Stimulated activated CD8-positive, alpha-beta memory T cell treated with anti-CD3 and anti-CD28 coated beads, Interleukin-4, amount 100 ng/mL, for 24 hours (primary cell): ENCODE measurements at regions not wholly inside any gene's neighbourhood (a gene's known extent, or its start where the extent isn't known, plus 50 kb on each side); places are given as distances from the start of the nearest gene placed in this dataset.
"Not testable (repeated sequence)": the region's sequence is repeated elsewhere in the genome, so short reads cannot be mapped to it uniquely, and the experiment has no call there.

Source experiments
- DNase-seq: peaks from one replicate; pipeline ENCODE4 v3.0.0-alpha.2; 2020; ENCODE audit warnings: low read depth

DNA sequence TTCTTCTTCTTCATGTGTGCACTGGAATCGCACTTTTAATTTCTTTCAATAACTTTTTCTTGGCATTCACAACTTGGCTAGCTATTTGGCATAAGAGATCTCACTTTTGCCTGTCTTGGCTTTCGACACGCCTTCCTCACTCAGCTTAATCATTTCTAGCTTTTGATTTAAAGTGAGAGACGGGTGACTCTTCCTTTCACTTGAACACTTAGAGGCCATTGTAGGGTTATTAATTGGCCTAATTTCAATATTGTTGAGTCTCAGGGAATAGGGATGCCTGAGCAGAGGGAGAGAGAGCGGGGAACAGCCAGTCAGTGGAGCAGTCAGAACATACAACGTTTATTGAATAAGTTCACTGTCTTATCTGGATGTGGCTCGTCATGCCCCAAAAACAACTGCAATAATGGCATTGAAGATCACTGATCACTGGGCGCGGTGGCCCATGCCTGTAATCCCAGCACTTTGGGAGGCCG lies 200.3 kb downstream of the SEC14L1 start:
- DNase-seq = no peak

DNA sequence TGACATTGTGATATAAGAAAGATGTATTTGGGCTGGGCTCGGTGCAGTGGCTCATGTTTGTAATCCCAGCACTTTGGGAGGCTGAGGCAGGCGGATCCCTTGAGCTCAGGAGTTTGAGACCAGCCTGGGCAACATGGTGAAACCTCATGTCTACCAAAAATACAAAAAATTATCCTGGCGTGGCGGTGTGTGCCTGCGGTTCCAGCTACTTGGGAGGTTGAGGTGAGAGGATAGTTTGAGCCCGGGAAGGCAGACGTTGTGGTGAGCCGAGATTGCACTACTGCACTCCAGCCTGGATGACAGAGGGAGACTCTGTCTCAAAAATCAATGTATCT lies 201.9 kb downstream of the SEC14L1 start:
- not testable (repeated sequence) for DNase-seq

DNA sequence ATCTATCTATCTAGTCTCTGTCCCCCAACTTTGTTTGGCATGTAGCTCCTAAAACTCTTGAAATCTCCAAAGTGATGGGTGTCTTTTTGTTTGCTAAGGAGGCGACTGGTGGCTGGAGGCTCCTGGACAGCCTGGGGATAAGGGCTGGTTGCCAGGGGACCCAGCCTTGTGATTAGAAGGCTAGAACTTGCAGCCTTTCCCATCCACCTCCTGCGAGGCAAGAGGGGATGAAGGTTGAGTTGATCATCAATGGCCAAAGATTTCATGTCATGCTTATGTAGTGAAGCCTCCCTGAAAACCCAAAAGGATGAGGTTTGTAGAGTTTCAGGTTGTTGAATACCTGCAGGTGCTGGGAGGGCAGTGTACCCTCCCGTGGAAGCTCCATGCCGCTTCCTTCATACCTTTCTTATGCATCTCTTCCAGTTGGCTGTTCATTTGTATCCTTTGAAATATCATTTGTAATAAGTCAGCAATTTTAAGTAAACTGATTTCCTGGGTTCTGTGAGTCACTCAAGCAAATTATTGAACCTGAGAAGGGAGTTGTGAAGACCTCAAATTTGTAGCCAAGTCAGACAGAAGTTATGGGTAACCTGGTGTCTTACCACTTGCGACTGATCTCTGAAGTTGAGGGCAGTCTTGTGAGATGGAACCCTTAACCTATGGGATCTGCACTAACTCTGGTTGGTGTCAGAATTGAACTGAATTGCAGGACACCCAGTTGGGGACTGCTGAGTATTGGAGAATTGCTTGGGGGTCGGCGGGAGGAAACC lies 202.4 kb downstream of the SEC14L1 start:
- DNase-seq = no peak

DNA sequence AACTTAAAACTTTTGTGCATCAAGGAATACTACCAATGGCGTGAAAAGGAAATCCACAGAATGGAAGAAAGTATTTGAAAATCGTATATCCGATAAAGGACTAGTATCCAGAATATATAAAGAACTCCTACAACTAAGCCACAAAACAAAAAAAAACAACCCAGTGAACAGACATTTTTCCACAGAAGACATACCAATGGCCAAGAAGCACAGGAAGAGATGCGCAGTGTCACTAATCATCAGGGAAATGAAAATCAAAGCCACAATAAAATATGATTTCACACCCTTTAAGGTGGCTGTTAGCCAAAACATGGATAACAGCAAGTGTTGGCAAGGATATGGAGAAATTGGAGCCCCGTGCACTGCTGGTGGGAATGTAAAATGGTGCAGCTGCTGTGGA lies 203.3 kb downstream of the SEC14L1 start:
- no peak for DNase-seq

DNA sequence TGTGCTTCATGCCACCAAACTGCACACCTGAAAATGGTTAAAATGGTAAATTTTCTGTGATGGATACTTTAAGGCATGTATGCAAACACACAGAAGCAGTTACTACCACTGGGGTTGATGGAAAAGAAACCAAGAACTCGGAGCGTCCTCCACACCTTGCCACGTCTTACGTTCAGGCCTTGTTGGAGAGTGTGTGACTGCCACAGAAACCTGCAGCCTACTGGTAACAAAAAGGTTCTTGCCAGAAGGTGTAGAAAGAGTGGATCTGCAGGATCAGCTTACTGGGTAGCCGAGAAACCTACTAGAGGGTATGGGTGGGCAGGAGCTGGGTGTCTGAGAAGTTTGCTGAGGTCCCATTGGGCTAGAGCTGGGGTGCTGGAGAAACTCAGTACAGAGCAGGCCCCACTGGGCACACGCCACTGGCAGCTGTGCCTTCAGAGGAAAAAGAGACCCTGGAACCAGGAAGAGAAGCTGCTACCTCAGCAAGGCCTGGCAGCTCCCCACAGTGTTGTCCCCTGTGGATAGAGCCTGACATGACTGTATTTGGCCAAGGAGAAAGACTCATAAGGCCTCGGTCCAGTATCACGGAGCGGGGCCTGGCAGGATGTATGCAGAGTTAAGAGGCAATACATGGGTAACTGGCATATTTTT lies 204.6 kb downstream of the SEC14L1 start:
- no peak for DNase-seq

DNA sequence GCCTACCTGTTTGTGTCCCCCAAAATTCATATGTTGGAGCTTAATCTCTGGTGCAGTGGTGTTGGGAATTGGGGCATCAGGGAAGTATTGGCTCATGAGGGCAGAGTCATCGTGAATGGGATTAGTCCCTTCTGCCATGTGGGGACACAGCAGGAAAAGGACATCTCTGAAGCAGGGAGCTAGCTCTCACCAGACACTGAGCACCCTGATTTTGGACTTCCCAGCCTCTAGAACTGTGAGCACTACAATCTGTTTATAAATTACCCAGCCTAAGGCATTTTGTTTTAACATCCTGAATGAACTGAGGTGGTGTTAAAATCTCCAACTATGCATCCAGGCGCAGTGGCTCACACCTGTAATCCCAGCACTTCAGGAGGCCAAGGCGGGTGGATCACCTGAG lies 206.0 kb downstream of the SEC14L1 start:
- DNase-seq = no peak

DNA sequence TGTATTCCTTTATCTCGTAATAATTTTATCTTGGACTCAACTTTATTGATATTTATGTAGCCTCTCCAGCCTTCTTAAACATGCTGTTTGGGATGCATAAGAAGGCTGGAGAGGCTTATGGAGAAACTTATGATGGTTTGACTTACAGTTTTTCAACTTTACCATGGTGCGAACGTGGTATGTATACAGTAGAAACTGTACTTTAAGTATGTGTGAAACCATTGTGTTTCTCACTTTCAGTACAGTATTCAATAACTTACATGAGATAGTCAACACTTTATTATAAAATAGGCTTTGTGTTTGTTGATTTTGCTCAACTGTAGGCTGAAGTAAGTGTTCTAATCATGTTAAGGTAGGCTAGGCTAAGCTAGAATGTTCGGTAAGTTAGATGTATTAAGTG lies 206.8 kb downstream of the SEC14L1 start:
- no peak for DNase-seq

DNA sequence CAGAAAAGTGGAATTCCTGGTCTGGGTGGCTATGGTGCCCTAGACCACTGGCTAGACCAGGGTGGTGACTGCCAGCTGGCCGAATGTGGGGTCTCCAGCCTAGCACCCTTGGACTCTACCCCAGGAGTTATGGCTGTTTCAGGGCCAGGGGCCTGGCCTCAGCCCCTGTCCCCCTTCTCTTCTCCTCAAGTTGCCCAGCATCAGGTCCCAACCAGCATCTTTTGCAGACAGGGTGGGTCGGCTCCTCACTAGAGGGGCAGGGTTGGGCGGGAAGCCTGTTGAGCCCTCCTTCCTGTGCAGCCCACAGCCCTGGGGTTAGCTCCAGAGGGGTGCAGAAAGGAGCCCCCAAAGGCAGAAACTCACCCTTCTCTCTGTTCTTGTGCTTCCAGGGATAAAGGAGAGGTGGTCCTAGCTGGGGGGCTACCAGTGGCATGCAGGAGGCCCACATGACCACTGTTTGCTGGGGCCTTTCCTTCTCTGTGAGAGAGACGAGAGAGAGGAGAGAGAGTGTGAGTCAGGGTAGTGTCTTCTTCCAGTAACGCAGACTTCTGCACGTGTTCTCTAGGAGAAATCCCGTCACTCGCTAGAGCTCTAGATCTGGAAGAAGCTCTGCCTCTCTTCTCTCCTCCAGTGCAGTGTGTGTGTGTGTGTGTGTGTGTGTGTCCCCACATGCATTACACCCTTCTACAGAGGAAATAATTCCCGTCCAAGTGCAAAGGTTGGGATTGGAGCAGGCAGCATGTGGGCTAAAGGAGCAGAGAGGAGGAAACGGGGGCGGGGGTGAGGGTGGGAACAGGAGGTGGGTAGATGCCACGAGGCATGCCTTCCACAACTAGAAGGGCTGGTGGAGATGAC lies 209.4 kb downstream of the SEC14L1 start:
- DNase-seq = no peak

DNA sequence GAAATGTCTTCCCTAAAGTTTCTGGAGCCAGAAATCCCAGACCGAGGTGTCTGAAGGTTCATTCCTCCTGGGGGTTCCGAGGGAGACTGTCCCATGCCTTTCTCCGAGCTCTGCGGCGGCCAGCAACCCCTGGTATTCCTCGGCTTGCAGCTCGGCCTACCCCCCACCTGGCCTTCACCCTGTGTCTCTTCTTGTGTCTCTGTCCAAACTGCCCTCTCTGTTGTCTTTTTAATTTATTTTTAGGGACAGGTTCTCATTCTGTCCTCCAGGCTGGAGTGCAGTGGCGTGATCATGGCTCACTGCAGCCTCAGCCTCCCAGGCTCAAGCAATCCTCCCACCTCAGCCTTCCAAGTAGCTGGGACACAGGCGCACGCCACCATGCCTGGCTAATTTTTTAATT lies 211.7 kb downstream of the SEC14L1 start:
- no peak for DNase-seq

DNA sequence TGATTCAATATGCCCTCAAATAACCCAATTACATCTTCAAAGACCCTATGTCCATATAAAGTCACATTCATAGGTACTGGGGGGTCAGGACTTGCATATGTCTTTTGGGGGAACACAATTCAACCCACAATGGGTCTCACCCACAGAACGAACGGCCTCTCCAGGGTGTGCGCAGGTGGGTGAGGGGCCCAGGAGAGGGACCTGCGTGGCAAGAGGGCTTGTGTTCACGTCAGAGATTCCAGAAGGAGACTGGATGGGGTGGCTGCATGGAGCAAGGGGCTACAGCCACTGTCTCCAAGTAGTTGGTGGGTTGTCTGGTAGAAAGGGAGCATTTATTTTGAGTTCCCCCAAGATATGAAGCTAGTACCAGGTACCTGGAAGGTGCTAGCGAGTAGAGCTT lies 212.2 kb downstream of the SEC14L1 start:
- no peak for DNase-seq

DNA sequence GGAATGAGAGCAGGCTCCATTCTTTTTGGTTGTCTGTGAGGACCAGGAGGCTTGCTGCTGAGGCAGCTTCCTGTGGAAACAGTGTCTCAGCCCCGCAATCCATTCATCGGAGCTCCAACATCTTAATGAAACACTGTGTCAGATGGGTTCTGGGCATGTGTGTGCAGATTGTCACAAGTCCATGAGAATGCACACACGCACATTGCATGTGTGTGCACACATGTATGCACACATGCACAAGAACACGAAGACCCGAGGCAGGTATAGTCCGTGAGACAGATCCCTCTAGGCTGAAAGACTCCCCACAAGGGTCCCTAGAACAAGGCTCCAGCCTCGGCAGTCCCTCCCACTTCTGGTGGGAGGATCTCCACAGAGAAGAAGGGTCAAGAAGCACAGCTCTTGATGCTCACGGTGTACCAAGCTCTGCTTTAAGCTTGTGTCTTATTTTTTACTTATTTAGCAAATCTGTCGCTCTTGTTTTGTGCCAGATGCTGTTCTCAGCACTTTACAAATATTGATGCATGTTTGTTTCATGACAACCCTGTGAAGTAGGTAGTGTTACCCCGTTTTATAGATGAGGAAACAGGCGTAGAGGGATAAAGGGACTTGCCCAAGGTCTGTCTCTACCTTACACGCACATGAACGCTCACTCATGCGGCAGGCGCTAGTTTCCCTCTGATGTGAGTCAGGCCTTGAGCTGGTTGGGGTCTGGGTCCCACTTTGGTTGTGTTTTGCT lies 213.1 kb downstream of the SEC14L1 start:
- DNase-seq = no peak

DNA sequence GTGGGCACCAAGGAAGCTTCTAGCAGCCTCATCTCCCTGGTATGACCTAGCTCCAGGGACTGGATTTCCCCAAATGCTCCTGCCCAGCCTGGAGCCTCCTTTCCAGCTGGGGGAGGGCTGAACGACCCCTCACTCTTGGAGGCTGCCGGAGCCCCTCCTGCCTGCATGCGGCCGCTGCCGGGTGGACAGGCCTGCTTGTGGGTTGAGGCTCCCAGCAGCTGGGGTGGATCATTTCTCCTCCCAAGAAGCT lies 213.6 kb downstream of the SEC14L1 start:
- DNase-seq = no peak

DNA sequence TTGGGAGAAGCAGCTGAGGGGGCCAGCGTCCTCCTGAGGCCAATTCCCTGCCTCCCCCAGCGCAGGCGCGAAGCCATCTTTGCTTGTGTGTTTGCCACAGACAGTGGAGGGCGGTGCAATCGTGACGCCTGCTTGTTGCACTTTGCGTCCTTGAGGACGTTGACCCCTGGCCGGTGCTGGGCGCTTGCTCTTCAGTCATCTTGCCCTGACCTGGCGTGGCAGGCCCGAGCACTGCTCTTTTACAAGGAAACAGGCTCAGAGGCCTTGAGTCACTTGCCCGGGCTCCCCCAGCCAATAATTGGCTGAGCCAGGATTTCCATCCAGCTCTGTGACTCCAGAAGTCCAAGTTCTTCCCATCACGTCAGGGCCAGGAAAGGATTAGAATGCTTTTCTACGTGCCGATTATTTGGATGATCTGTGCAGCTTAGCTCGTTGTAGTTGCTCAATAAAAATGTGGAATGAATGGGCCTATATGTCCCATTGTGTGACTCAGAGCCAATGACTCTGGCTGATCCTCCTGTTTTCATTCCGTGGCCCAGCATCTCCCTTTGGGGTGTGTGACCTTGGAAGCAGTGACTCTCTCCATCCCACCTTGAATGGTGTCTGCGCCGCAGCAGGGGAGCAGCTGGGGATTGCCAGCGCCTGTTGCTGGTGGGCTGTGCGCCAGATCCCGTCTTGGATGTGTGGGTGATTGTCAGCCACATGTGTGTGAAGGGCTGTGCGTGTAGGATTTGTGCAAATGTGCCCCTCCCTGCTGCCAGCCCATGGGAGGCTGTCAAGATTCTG lies 214.1 kb downstream of the SEC14L1 start:
- DNase-seq = no peak

DNA sequence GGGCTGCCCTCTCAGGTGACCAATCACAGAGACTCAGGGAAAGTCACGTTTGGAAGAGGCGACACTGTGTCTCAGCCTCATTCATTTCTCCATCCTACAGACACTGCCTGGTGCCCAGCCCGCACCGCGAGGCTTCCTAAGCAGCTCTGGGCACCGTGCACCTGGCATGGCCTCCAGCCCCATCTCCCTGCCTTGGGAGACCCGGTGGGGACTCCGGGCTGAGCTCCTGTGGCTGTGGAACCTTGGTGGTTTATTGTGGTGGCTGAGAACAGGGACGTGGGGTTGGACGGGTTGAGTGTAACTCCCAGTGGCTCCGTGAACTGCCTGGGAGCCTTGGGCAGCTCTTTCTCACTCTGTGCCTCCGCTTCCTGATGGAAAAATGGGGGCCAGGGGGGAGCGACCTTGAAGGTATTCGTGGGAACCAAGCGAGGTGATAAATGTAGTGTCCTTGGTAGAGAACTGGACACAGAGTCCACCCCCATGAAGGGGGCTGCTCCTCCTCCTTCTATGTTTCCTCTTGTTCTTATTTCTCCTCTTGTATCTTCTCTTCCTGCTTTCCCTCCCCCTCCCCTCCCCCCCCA lies 215.4 kb downstream of the SEC14L1 start:
- no peak for DNase-seq

DNA sequence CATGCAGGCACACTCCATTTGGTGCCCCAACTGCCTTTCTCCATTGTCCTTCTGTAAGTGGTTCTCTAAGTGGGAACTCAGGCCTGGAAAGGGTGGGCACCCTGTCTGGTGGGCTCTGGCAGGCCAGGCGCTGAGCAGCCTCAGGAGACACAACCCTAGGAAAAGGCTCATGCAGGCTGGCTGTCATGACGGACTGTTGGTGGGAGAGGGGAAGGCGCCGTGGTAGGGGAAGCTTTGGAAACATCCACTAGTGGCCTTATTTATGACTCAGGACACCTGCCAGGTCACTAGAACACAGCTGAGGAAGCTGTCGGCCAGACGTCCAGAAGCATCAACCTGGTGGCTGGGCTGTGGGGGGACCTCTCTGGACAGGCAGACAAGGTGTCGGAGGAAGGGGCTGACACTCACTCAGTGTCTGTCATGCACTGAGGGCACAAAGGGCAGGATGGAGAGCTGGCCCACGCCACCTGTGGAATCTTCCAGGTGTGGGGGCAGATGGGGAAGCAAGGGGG lies 216.0 kb downstream of the SEC14L1 start:
- no peak for DNase-seq

DNA sequence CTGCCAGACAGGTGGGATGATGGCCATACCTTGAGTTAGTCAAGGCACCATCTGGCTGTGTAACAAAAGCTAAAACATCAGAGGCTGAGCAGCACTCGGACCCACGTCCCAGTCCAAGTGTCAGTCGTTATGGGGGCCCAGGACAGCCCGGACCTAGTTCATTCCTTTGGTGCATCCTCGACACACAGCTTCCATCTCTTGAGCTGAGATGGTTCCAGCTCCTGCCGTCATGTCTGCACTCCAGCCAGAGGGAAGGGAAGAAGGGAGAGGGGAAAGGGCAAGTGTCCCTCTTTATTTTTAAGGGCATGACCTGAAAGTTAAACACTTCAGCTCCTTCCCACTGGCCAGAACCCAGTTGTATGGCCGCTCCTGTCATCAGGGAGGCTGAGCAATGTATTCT lies 218.0 kb downstream of the SEC14L1 start:
- no peak for DNase-seq

DNA sequence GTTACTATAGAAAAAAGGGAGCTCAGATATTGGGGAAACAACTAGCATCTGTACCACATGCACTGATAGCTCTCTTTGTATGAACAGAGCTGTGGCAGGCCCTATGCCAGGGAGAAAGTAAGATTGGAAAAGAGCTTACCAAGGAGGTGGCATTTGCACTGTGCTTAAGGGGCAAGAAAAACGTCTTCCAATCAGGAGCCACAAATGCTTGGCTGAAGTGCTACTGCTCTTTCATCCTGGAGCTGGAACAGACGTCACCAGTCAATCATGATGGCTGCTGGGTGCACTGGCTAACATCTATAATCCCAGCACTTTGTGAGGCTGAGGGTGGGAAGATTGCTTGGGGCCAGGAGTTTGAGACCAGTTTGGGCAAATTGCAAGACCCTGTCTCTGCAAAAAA lies 218.5 kb downstream of the SEC14L1 start:
- no peak for DNase-seq

DNA sequence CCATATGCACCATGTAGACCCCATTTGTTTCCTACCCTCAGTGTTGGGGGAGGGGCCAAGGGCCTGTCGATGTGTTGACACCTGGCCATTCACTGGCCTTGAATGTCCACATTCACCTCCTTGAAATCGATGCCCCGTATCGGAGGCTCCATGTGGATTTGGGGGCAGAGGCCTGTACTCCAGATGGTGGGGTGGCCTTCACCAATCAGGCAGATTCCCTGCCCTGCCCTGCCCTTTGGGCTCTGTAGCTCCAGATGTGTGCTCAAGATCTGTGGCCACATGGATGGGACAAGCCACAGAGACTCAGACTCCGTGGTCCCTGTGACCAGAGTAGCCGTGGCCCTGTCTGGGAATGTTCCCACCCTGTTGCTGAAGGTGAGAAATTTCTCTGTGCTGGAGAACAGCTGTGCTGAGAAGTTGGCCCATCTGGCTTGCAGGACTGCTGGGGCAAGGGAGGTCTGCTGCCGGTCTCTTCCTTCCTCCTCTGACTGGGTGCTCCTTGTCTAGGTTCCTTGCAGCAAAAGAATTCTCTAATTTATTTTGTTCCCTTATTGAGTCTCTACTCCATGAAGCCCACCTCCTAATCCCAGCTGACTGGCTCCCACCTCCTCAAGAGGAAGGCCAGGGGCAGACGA lies 221.3 kb downstream of the SEC14L1 start:
- no peak for DNase-seq

DNA sequence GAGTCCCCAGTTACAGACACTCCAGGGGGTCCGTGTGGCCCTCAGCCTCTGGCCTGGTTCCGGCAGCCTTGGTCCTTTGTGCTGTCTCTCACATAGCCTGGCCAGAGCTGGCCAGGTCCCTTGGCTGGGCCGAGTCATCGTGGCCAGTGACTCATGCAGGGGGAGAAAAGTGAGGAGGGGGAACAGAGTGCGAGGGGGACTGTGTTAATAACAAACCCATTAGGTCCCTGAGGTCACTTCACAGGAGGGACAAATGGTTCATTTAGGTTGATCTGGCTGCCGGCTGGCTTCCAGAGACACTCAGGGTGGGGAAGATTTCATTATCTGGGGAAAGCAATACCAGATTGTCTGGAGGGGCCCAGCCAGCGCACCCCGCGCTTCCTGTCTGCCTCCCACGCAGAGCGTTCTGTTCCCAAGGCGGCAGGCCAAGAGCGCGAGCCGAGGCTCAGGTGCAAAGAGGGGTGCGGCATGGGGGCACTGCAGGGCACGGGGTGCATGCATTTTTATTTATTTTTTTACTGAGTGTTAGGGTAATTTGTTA lies 223.1 kb downstream of the SEC14L1 start:
- no peak for DNase-seq

DNA sequence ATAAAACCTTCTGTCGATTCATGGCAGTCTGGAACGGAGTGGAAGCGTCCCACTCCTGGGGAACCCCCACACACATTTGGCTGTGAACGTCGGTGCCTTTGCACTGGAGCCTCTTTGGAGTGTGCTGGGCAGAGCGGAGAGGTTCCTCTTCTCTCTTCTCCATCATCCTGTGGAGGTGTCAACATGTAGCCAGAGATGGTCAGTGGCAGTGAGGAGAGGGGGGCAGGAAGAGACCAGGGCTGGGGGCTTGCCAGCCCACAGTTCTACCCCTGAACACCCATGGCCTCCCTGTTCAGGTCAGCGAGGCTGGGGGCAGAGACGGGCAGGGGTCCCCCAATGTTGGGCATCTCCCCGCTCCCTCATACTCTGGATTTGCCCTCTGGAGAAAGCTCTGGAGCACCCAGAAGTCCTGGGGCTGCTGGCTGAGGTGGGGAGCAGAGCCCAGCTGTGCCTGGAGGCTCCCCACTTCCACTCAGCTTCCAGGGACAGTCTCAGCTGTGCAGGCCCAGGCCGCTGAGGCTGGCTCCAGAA lies 223.7 kb downstream of the SEC14L1 start:
- DNase-seq = no peak
